ENCODE measurements at regions not wholly inside any gene's neighbourhood (a gene's known extent, or its start where the extent isn't known, plus 50 kb on each side); places are given as distances from the start of the nearest gene placed in this dataset.

- no peaks in the 10 kb centered on the region for H3K9me3 Mint-ChIP-seq
- no peaks in the 10 kb centered on the region for H3K9me3 ChIP-seq (ENCODE audit: low read depth)
- no peak overlapping the region for H3K9ac ChIP-seq
- no peaks in the 10 kb centered on the region for H3F3A ChIP-seq (ENCODE audit: low read depth)
- peaks cover 23% of the 10 kb centered on the region for H3K27me3 Mint-ChIP-seq (ENCODE audit: insufficient read depth, low read depth)
- TF ChIP-seq EZH2 (IDR thresholded peaks at IDR 0.05) (no peak), CTCF (IDR thresholded peaks at IDR 0.05) (no peak)
- DNase-seq (ENCODE audit: low spot score), result no peak
- no peak overlapping the region for H2AFZ ChIP-seq (replicated peaks)
- H3K36me3 Mint-ChIP-seq, result no peaks in the 10 kb centered on the region
- H3K27ac Mint-ChIP-seq, result no peak overlapping the region
- H3K79me2 ChIP-seq (ENCODE audit: low read depth), result no peaks in the 10 kb centered on the region
- peaks cover 19% of the 10 kb centered on the region for H3K27me3 ChIP-seq
- no peak overlapping the region for H3K4me3 Mint-ChIP-seq
- H3K4me1 ChIP-seq, result no peaks in the 10 kb centered on the region
- H3K36me3 ChIP-seq, result no peaks in the 10 kb centered on the region
- H3K4me3 ChIP-seq, result no peak overlapping the region
- H3K4me2 ChIP-seq, result no peak overlapping the region
- H3K4me1 Mint-ChIP-seq, result peaks cover 11% of the 10 kb centered on the region
- H4K20me1 ChIP-seq (ENCODE audit: low read depth), result no peaks in the 10 kb centered on the region
- H3K27ac ChIP-seq, result no peak overlapping the region
Measured at GRCh38 chr11:129694966-129695365, 120.7 kb upstream of the TMEM45B start.

DNA sequence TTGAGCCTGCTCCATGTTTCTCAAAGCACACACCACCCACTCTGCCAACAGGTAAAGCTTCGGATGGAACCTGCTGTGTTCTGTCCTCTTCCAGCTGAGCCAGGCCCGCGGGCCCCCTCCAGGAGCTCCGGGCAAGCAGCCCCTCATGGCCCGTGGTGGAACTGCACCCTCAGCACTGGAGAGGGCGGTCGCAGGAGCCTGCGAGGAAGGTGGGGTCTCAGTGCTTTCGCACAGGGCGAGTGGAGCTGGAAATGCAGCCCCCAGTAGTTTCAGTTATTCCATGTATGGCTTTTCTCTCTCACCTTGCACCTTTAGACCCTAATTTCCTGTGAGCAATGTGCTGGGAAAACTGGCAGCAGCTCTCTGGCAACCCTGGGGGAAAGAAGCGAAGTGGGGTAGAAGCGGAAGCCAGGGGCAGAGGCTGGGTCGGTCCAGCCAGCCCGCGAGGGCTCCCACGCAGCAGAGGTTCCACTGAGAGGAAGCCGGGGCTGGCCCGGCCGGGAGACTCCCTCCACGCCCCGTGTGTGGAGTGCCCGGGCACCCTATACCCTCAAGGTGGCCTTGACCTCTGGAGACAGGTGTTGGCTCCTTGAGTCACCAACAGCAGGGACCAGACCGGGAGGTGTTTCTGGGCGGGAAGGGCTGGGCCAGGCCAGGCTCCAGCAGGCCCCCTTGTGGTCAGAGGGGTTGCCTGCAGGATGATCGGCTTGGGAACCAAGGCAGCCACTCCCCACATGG lies 119.9 kb upstream of the TMEM45B start:
- H3K9ac ChIP-seq, result no peak overlapping the region
- H3K4me3 Mint-ChIP-seq, result peak overlapping the region; percentile 59
- no peaks in the 10 kb centered on the region for H3K36me3 ChIP-seq
- H3F3A ChIP-seq (ENCODE audit: low read depth), result no peaks in the 10 kb centered on the region
- peak overlapping the region; percentile 39 for H3K4me3 ChIP-seq
- H3K4me1 Mint-ChIP-seq, result peaks cover 11% of the 10 kb centered on the region
- TF ChIP-seq CTCF (IDR thresholded peaks at IDR 0.05) (peak; percentile 69), EZH2 (IDR thresholded peaks at IDR 0.05) (no peak), EZH2phosphoT487 (IDR thresholded peaks at IDR 0.05) (no peak)
- H3K36me3 Mint-ChIP-seq, result no peaks in the 10 kb centered on the region
- no peaks in the 10 kb centered on the region for H3K4me1 ChIP-seq
- peak overlapping the region; percentile 88 for H2AFZ ChIP-seq (replicated peaks)
- H4K20me1 ChIP-seq (ENCODE audit: low read depth), result no peaks in the 10 kb centered on the region
- no peak overlapping the region for H3K27ac Mint-ChIP-seq
- peaks cover 23% of the 10 kb centered on the region for H3K27me3 Mint-ChIP-seq (ENCODE audit: insufficient read depth, low read depth)
- H3K4me2 ChIP-seq, result peak overlapping the region; percentile 84
- H3K27me3 ChIP-seq, result peaks cover 19% of the 10 kb centered on the region
- peak; percentile 83 for DNase-seq (ENCODE audit: low spot score)
- H3K27ac ChIP-seq, result no peak overlapping the region
- no peaks in the 10 kb centered on the region for H3K9me3 ChIP-seq (ENCODE audit: low read depth)
- no peaks in the 10 kb centered on the region for H3K79me2 ChIP-seq (ENCODE audit: low read depth)
- no peaks in the 10 kb centered on the region for H3K9me3 Mint-ChIP-seq

- H3K27me3 ChIP-seq, result peaks cover 19% of the 10 kb centered on the region
- TF ChIP-seq CTCF (IDR thresholded peaks at IDR 0.05) (no peak), EZH2phosphoT487 (IDR thresholded peaks at IDR 0.05) (no peak), EZH2 (IDR thresholded peaks at IDR 0.05) (no peak)
- H2AFZ ChIP-seq (replicated peaks), result no peak overlapping the region
- no peak overlapping the region for H3K9ac ChIP-seq
- no peak overlapping the region for H3K4me2 ChIP-seq
- no peaks in the 10 kb centered on the region for H3K9me3 ChIP-seq (ENCODE audit: low read depth)
- Mint-ChIP-seq H3K4me3 (peak overlapping the region; percentile 63), H3K27me3 (ENCODE audit: insufficient read depth, low read depth) (peaks cover 23% of the 10 kb centered on the region), H3K4me1 (peaks cover 11% of the 10 kb centered on the region), H3K36me3 (no peaks in the 10 kb centered on the region), H3K9me3 (no peaks in the 10 kb centered on the region), H3K27ac (no peak overlapping the region)
- H4K20me1 ChIP-seq (ENCODE audit: low read depth), result no peaks in the 10 kb centered on the region
- H3K4me3 ChIP-seq, result no peak overlapping the region
- H3K4me1 ChIP-seq, result no peaks in the 10 kb centered on the region
- H3K27ac ChIP-seq, result no peak overlapping the region
- no peaks in the 10 kb centered on the region for H3K79me2 ChIP-seq (ENCODE audit: low read depth)
- no peaks in the 10 kb centered on the region for H3K36me3 ChIP-seq
- no peak for DNase-seq (ENCODE audit: low spot score)
- H3F3A ChIP-seq (ENCODE audit: low read depth), result no peaks in the 10 kb centered on the region
Measured at GRCh38 chr11:129696309-129696989, 119.2 kb upstream of the TMEM45B start.

All from neural progenitor cell (in vitro differentiated cells).